ENCODE measurements at regions not wholly inside any gene's neighbourhood (a gene's known extent, or its start where the extent isn't known, plus 50 kb on each side); places are given as distances from the start of the nearest gene placed in this dataset.

DNA sequence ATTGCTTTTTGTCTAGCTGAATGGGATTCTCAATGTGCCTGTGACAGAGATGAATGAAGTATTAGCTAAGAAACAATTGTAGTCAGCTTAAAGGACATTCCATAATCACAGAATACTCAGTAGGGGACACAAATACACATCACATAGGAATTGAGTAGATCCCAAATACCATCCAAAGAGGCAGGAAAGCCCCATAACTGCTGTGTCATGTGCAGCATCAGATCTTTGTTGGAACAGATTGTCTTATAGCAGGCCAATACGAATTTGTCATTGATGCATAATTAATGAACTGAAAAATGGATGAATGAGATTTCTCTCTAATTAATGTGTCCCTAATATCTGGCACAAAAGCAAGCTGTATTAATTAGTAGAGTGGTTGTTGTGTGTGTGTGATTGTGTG lies 82.3 kb upstream of the S1PR1 start:
- Histone ChIP-seq H3K79me1 (replicated peaks; ENCODE audit: low read length, poor library complexity, severe bottlenecking) (no peaks in the 10 kb centered on the region), H4K8ac (ENCODE audit: low read length) (no peak overlapping the region), H3K18ac (ENCODE audit: low read depth in 1 of 2, low read length in 2 of 2) (no peak overlapping the region), H3K9me3 (ENCODE audit: control insufficient read depth, low read length) (no peaks in the 10 kb centered on the region), H3K36me3 (ENCODE audit: control insufficient read depth in 1 of 2, insufficient read depth in 2 of 2, low read depth in 1 of 2, low read length in 2 of 2) (no peaks in the 10 kb centered on the region), H3K9ac (ENCODE audit: low read length) (no peak overlapping the region), H3K4me1 (ENCODE audit: control insufficient read depth, insufficient read depth, low read depth, low read length) (no peaks in the 10 kb centered on the region), H3K4me2 (ENCODE audit: low read length, poor library complexity, severe bottlenecking) (no peak overlapping the region), H3K23ac (ENCODE audit: low read length in 2 of 2) (no peak overlapping the region), H3K27ac (ENCODE audit: low read length, poor library complexity, severe bottlenecking) (no peak overlapping the region), H3K14ac (ENCODE audit: low read length in 2 of 2) (no peak overlapping the region), H3K4ac (ENCODE audit: low read depth in 1 of 2, low read length in 2 of 2) (no peak overlapping the region), H2BK120ac (ENCODE audit: low read depth, low read length) (no peak overlapping the region), H4K91ac (ENCODE audit: low read length) (no peak overlapping the region), H2BK12ac (ENCODE audit: low read length in 2 of 2) (no peak overlapping the region), H2BK15ac (ENCODE audit: low read depth, poor library complexity, severe bottlenecking) (no peak overlapping the region), H2AFZ (ENCODE audit: low read depth, low read length) (no peak overlapping the region), H2BK5ac (ENCODE audit: low read depth, low read length, poor library complexity, severe bottlenecking) (no peak overlapping the region), H3K27me3 (ENCODE audit: control insufficient read depth in 1 of 2, insufficient read depth in 1 of 2, low read length in 2 of 2) (no peaks in the 10 kb centered on the region), H2AK5ac (ENCODE audit: low read length, severe bottlenecking) (no peak overlapping the region), H3K4me3 (ENCODE audit: insufficient read depth in 1 of 2, low read depth in 1 of 2, low read length in 2 of 2) (no peak overlapping the region)
- DNase-seq: no peak
- WGBS: 100% methylated on average over 1 of the region's 1 CpG

DNA sequence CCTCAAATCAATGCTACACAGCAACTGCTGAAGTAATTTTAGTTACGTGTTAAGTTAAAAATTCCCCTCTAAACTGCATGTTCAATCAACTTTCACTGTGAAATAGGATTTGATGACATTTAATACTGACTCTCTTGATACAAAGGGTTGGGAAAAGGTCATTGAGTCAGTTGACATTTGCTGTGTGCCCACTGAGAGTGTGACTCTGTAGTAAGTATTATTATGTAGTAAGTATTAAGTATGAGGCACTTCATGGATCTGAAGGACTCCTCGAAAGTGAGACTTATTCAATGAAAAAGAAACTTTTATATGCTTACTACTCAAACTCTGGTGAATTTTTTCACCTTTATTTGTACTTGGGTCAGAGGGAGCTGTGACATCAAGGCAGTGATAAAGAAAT lies 83.1 kb upstream of the S1PR1 start:
- H4K8ac ChIP-seq (ENCODE audit: low read length): no peak overlapping the region
- no peak overlapping the region for H3K4me3 ChIP-seq (ENCODE audit: insufficient read depth in 1 of 2, low read depth in 1 of 2, low read length in 2 of 2)
- H2BK12ac ChIP-seq (ENCODE audit: low read length in 2 of 2): no peak overlapping the region
- H3K4me1 ChIP-seq (ENCODE audit: control insufficient read depth, insufficient read depth, low read depth, low read length): no peaks in the 10 kb centered on the region
- no peak overlapping the region for H4K91ac ChIP-seq (ENCODE audit: low read length)
- H3K79me1 ChIP-seq (replicated peaks; ENCODE audit: low read length, poor library complexity, severe bottlenecking): no peaks in the 10 kb centered on the region
- no peak overlapping the region for H2AK5ac ChIP-seq (ENCODE audit: low read length, severe bottlenecking)
- H3K9ac ChIP-seq (ENCODE audit: low read length): no peak overlapping the region
- no CpG with 5 or more reads among the region's 2 CpGs for WGBS
- no peak overlapping the region for H3K14ac ChIP-seq (ENCODE audit: low read length in 2 of 2)
- H3K23ac ChIP-seq (ENCODE audit: low read length in 2 of 2): no peak overlapping the region
- no peaks in the 10 kb centered on the region for H3K36me3 ChIP-seq (ENCODE audit: control insufficient read depth in 1 of 2, insufficient read depth in 2 of 2, low read depth in 1 of 2, low read length in 2 of 2)
- H2BK120ac ChIP-seq (ENCODE audit: low read depth, low read length): no peak overlapping the region
- H2BK15ac ChIP-seq (ENCODE audit: low read depth, poor library complexity, severe bottlenecking): no peak overlapping the region
- no peak overlapping the region for H3K18ac ChIP-seq (ENCODE audit: low read depth in 1 of 2, low read length in 2 of 2)
- H2BK5ac ChIP-seq (ENCODE audit: low read depth, low read length, poor library complexity, severe bottlenecking): no peak overlapping the region
- no peak for DNase-seq
- H3K4me2 ChIP-seq (ENCODE audit: low read length, poor library complexity, severe bottlenecking): no peak overlapping the region
- H3K27me3 ChIP-seq (ENCODE audit: control insufficient read depth in 1 of 2, insufficient read depth in 1 of 2, low read length in 2 of 2): no peaks in the 10 kb centered on the region
- no peaks in the 10 kb centered on the region for H3K9me3 ChIP-seq (ENCODE audit: control insufficient read depth, low read length)
- no peak overlapping the region for H2AFZ ChIP-seq (ENCODE audit: low read depth, low read length)
- no peak overlapping the region for H3K4ac ChIP-seq (ENCODE audit: low read depth in 1 of 2, low read length in 2 of 2)
- H3K27ac ChIP-seq (ENCODE audit: low read length, poor library complexity, severe bottlenecking): no peak overlapping the region

- no peak overlapping the region for H3K4me3 ChIP-seq (ENCODE audit: insufficient read depth in 1 of 2, low read depth in 1 of 2, low read length in 2 of 2)
- H2BK12ac ChIP-seq (ENCODE audit: low read length in 2 of 2): no peak overlapping the region
- H3K18ac ChIP-seq (ENCODE audit: low read depth in 1 of 2, low read length in 2 of 2): no peak overlapping the region
- no peak overlapping the region for H2BK15ac ChIP-seq (ENCODE audit: low read depth, poor library complexity, severe bottlenecking)
- no peaks in the 10 kb centered on the region for H3K9me3 ChIP-seq (ENCODE audit: control insufficient read depth, low read length)
- no peak overlapping the region for H3K4ac ChIP-seq (ENCODE audit: low read depth in 1 of 2, low read length in 2 of 2)
- no peak overlapping the region for H3K27ac ChIP-seq (ENCODE audit: low read length, poor library complexity, severe bottlenecking)
- H4K91ac ChIP-seq (ENCODE audit: low read length): no peak overlapping the region
- no peak overlapping the region for H3K23ac ChIP-seq (ENCODE audit: low read length in 2 of 2)
- no peaks in the 10 kb centered on the region for H3K4me1 ChIP-seq (ENCODE audit: control insufficient read depth, insufficient read depth, low read depth, low read length)
- H3K14ac ChIP-seq (ENCODE audit: low read length in 2 of 2): no peak overlapping the region
- H2BK5ac ChIP-seq (ENCODE audit: low read depth, low read length, poor library complexity, severe bottlenecking): no peak overlapping the region
- H2BK120ac ChIP-seq (ENCODE audit: low read depth, low read length): no peak overlapping the region
- DNase-seq: no peak
- no peak overlapping the region for H3K9ac ChIP-seq (ENCODE audit: low read length)
- no peak overlapping the region for H4K8ac ChIP-seq (ENCODE audit: low read length)
- H2AFZ ChIP-seq (ENCODE audit: low read depth, low read length): no peak overlapping the region
- no peak overlapping the region for H2AK5ac ChIP-seq (ENCODE audit: low read length, severe bottlenecking)
- H3K79me1 ChIP-seq (replicated peaks; ENCODE audit: low read length, poor library complexity, severe bottlenecking): no peaks in the 10 kb centered on the region
- H3K4me2 ChIP-seq (ENCODE audit: low read length, poor library complexity, severe bottlenecking): no peak overlapping the region
- H3K27me3 ChIP-seq (ENCODE audit: control insufficient read depth in 1 of 2, insufficient read depth in 1 of 2, low read length in 2 of 2): no peaks in the 10 kb centered on the region
- 88% methylated on average over 4 of the region's 4 CpGs for WGBS
- no peaks in the 10 kb centered on the region for H3K36me3 ChIP-seq (ENCODE audit: control insufficient read depth in 1 of 2, insufficient read depth in 2 of 2, low read depth in 1 of 2, low read length in 2 of 2)
Measured at GRCh38 chr1:101152633-101153032, 84.2 kb upstream of the S1PR1 start.

GRCh38 chr1:101151286-101151685 lies 85.5 kb upstream of the S1PR1 start:
- no peak overlapping the region for H3K27ac ChIP-seq (ENCODE audit: low read length, poor library complexity, severe bottlenecking)
- H3K79me1 ChIP-seq (replicated peaks; ENCODE audit: low read length, poor library complexity, severe bottlenecking): no peaks in the 10 kb centered on the region
- no peak overlapping the region for H3K4ac ChIP-seq (ENCODE audit: low read depth in 1 of 2, low read length in 2 of 2)
- no peak overlapping the region for H4K91ac ChIP-seq (ENCODE audit: low read length)
- H4K8ac ChIP-seq (ENCODE audit: low read length): no peak overlapping the region
- H3K4me1 ChIP-seq (ENCODE audit: control insufficient read depth, insufficient read depth, low read depth, low read length): no peaks in the 10 kb centered on the region
- H3K27me3 ChIP-seq (ENCODE audit: control insufficient read depth in 1 of 2, insufficient read depth in 1 of 2, low read length in 2 of 2): no peaks in the 10 kb centered on the region
- DNase-seq: no peak
- no peak overlapping the region for H3K9ac ChIP-seq (ENCODE audit: low read length)
- no peak overlapping the region for H3K23ac ChIP-seq (ENCODE audit: low read length in 2 of 2)
- H3K9me3 ChIP-seq (ENCODE audit: control insufficient read depth, low read length): no peaks in the 10 kb centered on the region
- no peak overlapping the region for H3K4me3 ChIP-seq (ENCODE audit: insufficient read depth in 1 of 2, low read depth in 1 of 2, low read length in 2 of 2)
- H2BK120ac ChIP-seq (ENCODE audit: low read depth, low read length): no peak overlapping the region
- no peak overlapping the region for H2BK5ac ChIP-seq (ENCODE audit: low read depth, low read length, poor library complexity, severe bottlenecking)
- no peak overlapping the region for H3K18ac ChIP-seq (ENCODE audit: low read depth in 1 of 2, low read length in 2 of 2)
- H2BK12ac ChIP-seq (ENCODE audit: low read length in 2 of 2): no peak overlapping the region
- no peak overlapping the region for H3K4me2 ChIP-seq (ENCODE audit: low read length, poor library complexity, severe bottlenecking)
- H2AFZ ChIP-seq (ENCODE audit: low read depth, low read length): no peak overlapping the region
- WGBS: no CpG with 5 or more reads among the region's 2 CpGs
- H2AK5ac ChIP-seq (ENCODE audit: low read length, severe bottlenecking): no peak overlapping the region
- no peak overlapping the region for H3K14ac ChIP-seq (ENCODE audit: low read length in 2 of 2)
- no peaks in the 10 kb centered on the region for H3K36me3 ChIP-seq (ENCODE audit: control insufficient read depth in 1 of 2, insufficient read depth in 2 of 2, low read depth in 1 of 2, low read length in 2 of 2)
- H2BK15ac ChIP-seq (ENCODE audit: low read depth, poor library complexity, severe bottlenecking): no peak overlapping the region

Data from mesenchymal stem cell (in vitro differentiated cells and primary cell).